HL-60 (cell line): ENCODE measurements at regions not wholly inside any gene's neighbourhood (a gene's known extent, or its start where the extent isn't known, plus 50 kb on each side); places are given as distances from the start of the nearest gene placed in this dataset.

Source experiments
- CTCF ChIP-seq: IDR thresholded peaks from one replicate; pipeline ENCODE4 v1.5.1; 2011; ENCODE audit warnings: low read length, control low read depth, inconsistent platforms; ENCODE audit not compliant: insufficient read depth
- POLR2AphosphoS5 ChIP-seq: IDR thresholded peaks from 2 replicates; pipeline ENCODE4 v1.6.1; 2012; ENCODE audit warnings: low read depth

- TF ChIP-seq CTCF = no peak
- TF ChIP-seq POLR2AphosphoS5 = no peak
Observed at GRCh38 chr20:58569241-58570125, 54.3 kb upstream of the APCDD1L start.
